Pancreas (tissue), 10 donors: ENCODE measurements at regions not wholly inside any gene's neighbourhood (a gene's known extent, or its start where the extent isn't known, plus 50 kb on each side); places are given as distances from the start of the nearest gene placed in this dataset.
"Not testable (repeated sequence)": the region's sequence is repeated elsewhere in the genome, so short reads cannot be mapped to it uniquely, and the experiment has no call there.

Experiments
- ATAC-seq, 4 donors: fragments of 200-7000 bp; cut with Tn5 transposase; one replicate each; pipeline versions ENCODE4 v1.8.0 to v1.9.1; 2020; ENCODE audit warnings: mild to moderate bottlenecking in 4 of 4, moderate library complexity in 4 of 4
- DNase-seq, 6 donors: peaks; one replicate each; pipeline ENCODE4 v3.0.0-alpha.2; 2020
- FAIRE-seq: peaks from 2 replicates; lab custom pipeline; 2012; peaks lifted over from hg19 to GRCh38; lab: Jason Lieb, UNC
- H3K27ac ChIP-seq, 4 donors: fragments of 200-600 bp; sonication (generic); 1 replicate in 3 of 4; 2 replicates in 1 of 4; pipeline versions ENCODE4 v1.5.0 to v1.8.0; 2020
- H3K27me3 ChIP-seq, 4 donors: fragments of 200-600 bp; one replicate each; pipeline ENCODE4 v1.8.0; 2021
- H3K36me3 ChIP-seq, 3 donors: fragments of 200-600 bp; sonication (generic) in 1 of 3; one replicate each; pipeline versions ENCODE4 v1.5.0 to v1.8.0; 2020 to 2021
- H3K4me1 ChIP-seq, 3 donors: fragments of 200-600 bp; one replicate each; pipeline ENCODE4 v1.8.0; 2021
- H3K4me3 ChIP-seq, 4 donors: fragments of 200-600 bp; sonication (generic) in 2 of 4; one replicate each; pipeline versions ENCODE4 v1.5.0 to v1.8.0; 2020 to 2021
- H3K9me3 ChIP-seq, 4 donors: fragments of 200-600 bp; one replicate each; pipeline ENCODE4 v1.8.0; 2021
- WGBS, 2 donors: extraction: QIAGEN DNeasy Blood & Tissue Kit; methylation state at CpG; one replicate each; pipeline ENCODE4 v1.1.7; 2013; 5-methylcytosine and 5-hydroxymethylcytosine counted together
- intact Hi-C, 3 donors: fragments of 100-400 bp; cut with DNase I; formaldehyde crosslinking; loops; one replicate each; pipeline versions ENCODE4 v1.11.1 to v1.14.2; 2022
- TF ChIP-seq, protein P1 (sequence below), 4 donors: fragments of 200-600 bp; sonication (generic) in 3 of 4; IDR thresholded peaks; one replicate each; pipeline versions ENCODE4 v1.5.0 to v1.8.0; 2021; ENCODE audit warnings: antibody characterized with exemption in 4 of 4
- donor health status: healthy with polysubstance abuse.
- donor health status: DM: no; HTN: no; CAD: no; lungs with moderate emphysema.
- donor health status: DM: no; HTN: no; CAD: no.
- donor health status: control.
- donor health status: control.
- donor health status: Bipolar disorder and iron deficiency.
- donor health status: DM: yes; HTN: yes; CAD: no.
- donor health status: DM: no; HTN: no; CAD: no.
- donor health status: DM: no; HTN: no; CAD: no.
- donor health status: DM: yes; HTN: yes; CAD: no.

DNA sequence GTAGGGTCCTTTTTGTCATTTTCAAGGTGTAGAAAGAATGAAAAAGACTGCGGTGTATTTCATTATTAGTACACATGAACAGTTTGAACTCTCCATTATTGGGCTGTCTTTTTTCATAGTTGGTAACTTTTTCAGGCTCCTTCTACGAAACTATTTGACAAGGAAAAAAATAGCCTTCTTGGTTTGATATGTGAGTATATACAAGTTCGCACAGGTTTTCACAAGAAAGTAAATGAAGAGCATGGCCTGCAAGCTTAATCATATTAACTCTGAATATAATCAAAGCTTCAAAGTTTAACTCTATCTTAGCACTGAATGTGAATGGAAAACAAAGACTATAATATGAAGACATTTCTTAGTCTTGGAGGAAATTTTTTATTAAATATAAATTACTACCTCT lies 290.0 kb upstream of the ADGRL2 start:
- Histone ChIP-seq H3K4me1 (no peaks in the 10 kb centered on the region), H3K27ac (no peak overlapping the region), H3K4me3 (no peak overlapping the region), H3K36me3 (no peaks in the 10 kb centered on the region), H3K9me3 (no peaks in the 10 kb centered on the region), H3K27me3 (no peaks in the 10 kb centered on the region)
- intact Hi-C loops = no loop called here
- DNase-seq = no peak
- no peak for ATAC-seq
- FAIRE-seq = no peak
- TF ChIP-seq, protein P1, sequence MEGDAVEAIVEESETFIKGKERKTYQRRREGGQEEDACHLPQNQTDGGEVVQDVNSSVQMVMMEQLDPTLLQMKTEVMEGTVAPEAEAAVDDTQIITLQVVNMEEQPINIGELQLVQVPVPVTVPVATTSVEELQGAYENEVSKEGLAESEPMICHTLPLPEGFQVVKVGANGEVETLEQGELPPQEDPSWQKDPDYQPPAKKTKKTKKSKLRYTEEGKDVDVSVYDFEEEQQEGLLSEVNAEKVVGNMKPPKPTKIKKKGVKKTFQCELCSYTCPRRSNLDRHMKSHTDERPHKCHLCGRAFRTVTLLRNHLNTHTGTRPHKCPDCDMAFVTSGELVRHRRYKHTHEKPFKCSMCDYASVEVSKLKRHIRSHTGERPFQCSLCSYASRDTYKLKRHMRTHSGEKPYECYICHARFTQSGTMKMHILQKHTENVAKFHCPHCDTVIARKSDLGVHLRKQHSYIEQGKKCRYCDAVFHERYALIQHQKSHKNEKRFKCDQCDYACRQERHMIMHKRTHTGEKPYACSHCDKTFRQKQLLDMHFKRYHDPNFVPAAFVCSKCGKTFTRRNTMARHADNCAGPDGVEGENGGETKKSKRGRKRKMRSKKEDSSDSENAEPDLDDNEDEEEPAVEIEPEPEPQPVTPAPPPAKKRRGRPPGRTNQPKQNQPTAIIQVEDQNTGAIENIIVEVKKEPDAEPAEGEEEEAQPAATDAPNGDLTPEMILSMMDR (IDR thresholded peaks at IDR 0.05) = no peak
- WGBS, 2 donors = 76 to 77% methylated on average over 3 of the region's 3 CpGs

GRCh38 chr1:81509594-81509993 lies 291.1 kb upstream of the ADGRL2 start:
- FAIRE-seq (no peak), DNase-seq (no peak), ATAC-seq (peak in 3 of 4 donors; percentile 32 to 53 (median 50))
- 67 to 70% methylated on average over 5 of the region's 5 CpGs for WGBS, 2 donors
- Histone ChIP-seq H3K4me1 (no peaks in the 10 kb centered on the region), H3K27me3 (no peaks in the 10 kb centered on the region), H3K36me3 (no peaks in the 10 kb centered on the region), H3K9me3 (no peaks in the 10 kb centered on the region), H3K4me3 (no peak overlapping the region), H3K27ac (no peak overlapping the region)
- intact Hi-C loops = no loop called here
- TF ChIP-seq, protein P1 (IDR thresholded peaks at IDR 0.05) = no peak

GRCh38 chr1:81506699-81507098 lies 294.0 kb upstream of the ADGRL2 start:
- FAIRE-seq = no peak
- no peaks in the 10 kb centered on the region for H3K36me3 ChIP-seq
- no peaks in the 10 kb centered on the region for H3K9me3 ChIP-seq
- 88 to 94% methylated on average over 1 of the region's 1 CpG for WGBS, 2 donors
- TF ChIP-seq, protein P1 (IDR thresholded peaks at IDR 0.05) = no peak
- H3K4me3 ChIP-seq = no peak overlapping the region
- H3K4me1 ChIP-seq = no peaks in the 10 kb centered on the region
- H3K27ac ChIP-seq = no peak overlapping the region
- intact Hi-C loops = no loop called here
- ATAC-seq = no peak
- DNase-seq = no peak
- no peaks in the 10 kb centered on the region for H3K27me3 ChIP-seq

GRCh38 chr1:81505831-81506230 lies 294.9 kb upstream of the ADGRL2 start:
- FAIRE-seq (no peak), ATAC-seq (no peak), DNase-seq (no peak)
- intact Hi-C loops = no loop called here
- Histone ChIP-seq H3K4me1 (no peaks in the 10 kb centered on the region), H3K9me3 (no peaks in the 10 kb centered on the region), H3K4me3 (no peak overlapping the region), H3K36me3 (no peaks in the 10 kb centered on the region), H3K27ac (no peak overlapping the region), H3K27me3 (no peaks in the 10 kb centered on the region)
- WGBS, 2 donors = 93 to 96% methylated on average over 4 of the region's 4 CpGs
- TF ChIP-seq, protein P1 (IDR thresholded peaks at IDR 0.05) = no peak

DNA sequence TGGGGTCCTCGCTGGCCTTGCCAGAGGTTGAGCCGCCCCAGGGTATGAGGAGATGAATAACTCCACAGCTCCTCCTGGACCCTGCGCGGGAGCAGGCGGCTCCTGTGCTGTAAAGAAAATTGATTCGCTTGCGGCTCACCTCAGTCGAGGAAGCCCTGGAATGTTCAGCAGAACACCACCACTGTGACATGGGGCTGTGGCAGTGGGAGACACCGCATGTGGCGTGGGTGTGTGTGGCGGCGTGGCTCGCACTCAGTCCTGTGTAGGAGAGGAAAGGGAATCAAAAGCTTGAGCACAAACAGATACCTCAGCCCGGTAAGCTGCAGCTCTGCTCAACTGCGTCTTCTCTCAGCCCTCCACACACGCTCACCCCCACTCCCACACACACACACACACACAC lies 295.9 kb upstream of the ADGRL2 start:
- H3K9me3 ChIP-seq, H3K4me3 ChIP-seq, H3K27ac ChIP-seq, ATAC-seq, FAIRE-seq, H3K27me3 ChIP-seq, H3K36me3 ChIP-seq, intact Hi-C loops, H3K4me1 ChIP-seq: not testable (repeated sequence)
- WGBS, 2 donors = 95 to 97% methylated on average over 14 to 15 of the region's 16 CpGs
- DNase-seq = peak in 1 of 6 donors; percentile 37

DNA sequence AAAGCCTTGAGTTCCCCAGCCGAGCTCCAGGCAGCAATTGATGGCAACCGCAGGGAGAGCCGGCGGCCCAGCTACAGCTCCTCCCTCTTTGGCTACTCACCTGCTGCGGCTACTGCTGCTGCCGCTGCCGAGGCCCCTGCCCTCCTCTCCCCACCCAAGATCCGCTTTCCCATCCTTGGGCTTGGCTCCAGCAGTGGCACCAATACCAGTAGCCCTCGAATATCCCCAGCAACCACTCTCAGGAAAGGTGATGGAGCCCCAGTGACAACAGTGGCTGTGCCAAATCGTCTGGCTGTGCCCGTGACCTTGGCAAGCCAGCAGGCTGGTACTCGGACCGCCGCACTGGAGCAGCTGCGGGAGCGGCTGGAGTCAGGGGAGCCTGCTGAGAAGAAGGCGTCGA lies 298.0 kb upstream of the ADGRL2 start:
- H3K9me3 ChIP-seq, H3K4me3 ChIP-seq, H3K36me3 ChIP-seq, H3K27me3 ChIP-seq, H3K27ac ChIP-seq, ATAC-seq, FAIRE-seq, H3K4me1 ChIP-seq, intact Hi-C loops: not testable (repeated sequence)
- 87 to 92% methylated on average over 15 to 18 of the region's 18 CpGs for WGBS, 2 donors
- peak in 1 of 6 donors; percentile 14 for DNase-seq

DNA sequence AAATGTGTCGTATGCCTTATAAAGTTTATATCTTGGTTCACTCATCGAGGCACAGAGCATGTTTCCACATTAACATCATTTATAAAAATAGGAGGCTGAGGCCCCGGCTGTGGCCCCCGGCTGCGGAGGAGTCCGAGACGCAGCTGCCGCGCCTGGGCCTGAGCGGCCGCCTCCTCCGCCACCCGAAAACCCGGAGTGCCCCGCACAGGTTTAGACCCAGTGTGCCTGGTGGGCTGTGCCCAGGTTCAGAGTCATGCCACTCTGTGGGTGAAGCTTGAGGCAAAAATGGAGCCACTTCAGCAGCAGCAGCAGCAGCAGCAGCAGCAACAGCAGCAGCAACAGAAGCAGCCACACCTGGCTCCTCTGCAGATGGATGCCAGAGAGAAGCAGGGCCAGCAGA lies 299.2 kb upstream of the ADGRL2 start:
- DNase-seq = peak in 2 of 6 donors; percentile 13 to 36
- not testable (repeated sequence) for FAIRE-seq

More for the DNA sequence above, 299.2 kb upstream of the ADGRL2 start:
- H3K4me1 ChIP-seq, H3K27ac ChIP-seq, intact Hi-C loops, H3K36me3 ChIP-seq, ATAC-seq, H3K9me3 ChIP-seq, H3K4me3 ChIP-seq, H3K27me3 ChIP-seq: not testable (repeated sequence)
- 93 to 97% methylated on average over 15 of the region's 15 CpGs for WGBS, 2 donors
